HepG2 (cell line): ENCODE measurements at regions not wholly inside any gene's neighbourhood (a gene's known extent, or its start where the extent isn't known, plus 50 kb on each side); places are given as distances from the start of the nearest gene placed in this dataset.

Source experiments
- MED8 ChIP-seq: sonication (generic); formaldehyde crosslinking; IDR thresholded peaks from 2 replicates; pipeline ENCODE4 v1.8.1; 2023; ENCODE audit warnings: mild to moderate bottlenecking, missing genetic modification reagents; ENCODE audit not compliant: insufficient replicate concordance
- SRF ChIP-seq: IDR thresholded peaks from 2 replicates; pipeline ENCODE4 v1.6.1; 2011; ENCODE audit warnings: mild to moderate bottlenecking, low read depth, low read length, moderate library complexity
- SRSF4 ChIP-seq: fragments of 200-400 bp; formaldehyde crosslinking; IDR thresholded peaks from one replicate; pipeline ENCODE4 v1.6.1; 2018; ENCODE audit warnings: mild to moderate bottlenecking, low read depth, low read length, moderate library complexity; ENCODE audit not compliant: poor library complexity, severe bottlenecking
- TBP ChIP-seq: sonication (generic); formaldehyde crosslinking; IDR thresholded peaks from 2 replicates; pipeline ENCODE4 v1.5.0; 2020; ENCODE audit warnings: missing genetic modification reagents
- ZMYM4 ChIP-seq: sonication (generic); formaldehyde crosslinking; IDR thresholded peaks from 2 replicates; pipeline ENCODE4 v1.8.1; 2023; ENCODE audit warnings: mild to moderate bottlenecking, missing genetic modification reagents
- ZNF160 ChIP-seq: sonication (generic); formaldehyde crosslinking; IDR thresholded peaks from 2 replicates; pipeline ENCODE4 v1.8.0; 2022; ENCODE audit warnings: mild to moderate bottlenecking, inconsistent platforms, missing genetic modification reagents
- ZNF598 ChIP-seq: sonication (generic); formaldehyde crosslinking; IDR thresholded peaks from 2 replicates; pipeline ENCODE4 v1.5.1; 2020; ENCODE audit warnings: mild to moderate bottlenecking, missing genetic modification reagents, borderline replicate concordance
- TF ChIP-seq, protein P1 (sequence below): sonication (generic); formaldehyde crosslinking; conservative IDR thresholded peaks from 2 replicates; pipeline ENCODE4 v1.4.0; 2020; ENCODE audit warnings: missing genetic modification reagents
- TF ChIP-seq, protein P2 (sequence below): sonication (generic); formaldehyde crosslinking; IDR thresholded peaks from 2 replicates; pipeline ENCODE4 v1.9.0; 2021; ENCODE audit warnings: missing genetic modification reagents, mild to moderate bottlenecking, borderline replicate concordance
- TF ChIP-seq, protein P3 (sequence below): sonication (generic); formaldehyde crosslinking; IDR thresholded peaks from 2 replicates; pipeline ENCODE4 v1.4.0; 2020; ENCODE audit warnings: missing genetic modification reagents, borderline replicate concordance
- TF ChIP-seq, protein P4 (sequence below): sonication (generic); formaldehyde crosslinking; IDR thresholded peaks from 2 replicates; pipeline ENCODE4 v1.4.0; 2020; ENCODE audit warnings: mild to moderate bottlenecking, missing genetic modification reagents
- TF ChIP-seq, protein P5 (sequence below): sonication (generic); formaldehyde crosslinking; IDR thresholded peaks from 2 replicates; pipeline ENCODE4 v1.8.0; 2022; ENCODE audit warnings: mild to moderate bottlenecking, missing genetic modification reagents

DNA sequence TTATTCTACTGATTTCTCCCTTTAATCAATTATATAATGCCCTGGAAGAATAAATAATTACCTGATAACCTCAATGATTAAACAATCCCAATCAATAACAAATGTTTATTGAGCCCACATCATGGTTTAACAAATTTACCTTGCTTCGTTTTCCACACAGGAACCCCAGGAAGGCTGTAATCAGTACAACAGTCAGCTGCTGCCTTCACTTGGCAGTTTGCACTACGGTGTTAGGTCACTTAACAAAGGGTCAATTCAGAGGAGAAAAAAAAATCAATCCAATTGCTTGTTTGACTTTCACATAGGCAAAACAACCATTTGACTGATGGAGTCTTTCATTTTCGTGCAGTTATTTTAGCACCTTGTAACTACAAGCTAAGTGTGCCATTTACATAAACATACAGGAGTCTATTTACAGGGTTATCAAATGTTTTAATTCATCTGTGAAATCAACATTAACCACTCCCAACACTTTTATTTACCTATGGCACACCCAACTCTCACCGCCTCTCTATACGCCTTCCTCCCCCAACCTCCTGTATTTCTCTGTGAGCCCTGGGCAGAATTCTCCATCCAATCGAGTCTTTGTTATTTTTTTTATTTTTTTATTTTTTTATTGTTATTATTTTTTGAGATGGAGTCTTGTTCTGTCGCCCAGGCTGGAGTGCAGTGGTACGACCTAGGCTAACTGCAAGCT lies 140.4 kb upstream of the TAB2 start (continued):
- TF ChIP-seq, protein P1, sequence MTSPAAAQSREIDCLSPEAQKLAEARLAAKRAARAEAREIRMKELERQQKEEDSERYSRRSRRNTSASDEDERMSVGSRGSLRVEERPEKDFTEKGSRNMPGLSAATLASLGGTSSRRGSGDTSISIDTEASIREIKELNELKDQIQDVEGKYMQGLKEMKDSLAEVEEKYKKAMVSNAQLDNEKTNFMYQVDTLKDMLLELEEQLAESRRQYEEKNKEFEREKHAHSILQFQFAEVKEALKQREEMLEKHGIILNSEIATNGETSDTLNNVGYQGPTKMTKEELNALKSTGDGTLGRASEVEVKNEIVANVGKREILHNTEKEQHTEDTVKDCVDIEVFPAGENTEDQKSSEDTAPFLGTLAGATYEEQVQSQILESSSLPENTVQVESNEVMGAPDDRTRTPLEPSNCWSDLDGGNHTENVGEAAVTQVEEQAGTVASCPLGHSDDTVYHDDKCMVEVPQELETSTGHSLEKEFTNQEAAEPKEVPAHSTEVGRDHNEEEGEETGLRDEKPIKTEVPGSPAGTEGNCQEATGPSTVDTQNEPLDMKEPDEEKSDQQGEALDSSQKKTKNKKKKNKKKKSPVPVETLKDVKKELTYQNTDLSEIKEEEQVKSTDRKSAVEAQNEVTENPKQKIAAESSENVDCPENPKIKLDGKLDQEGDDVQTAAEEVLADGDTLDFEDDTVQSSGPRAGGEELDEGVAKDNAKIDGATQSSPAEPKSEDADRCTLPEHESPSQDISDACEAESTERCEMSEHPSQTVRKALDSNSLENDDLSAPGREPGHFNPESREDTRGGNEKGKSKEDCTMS = no peak
- TF ChIP-seq ZNF598 (no peak), ZNF160 (CRISPR knock-in tag) (peak; percentile 67), TBP (CRISPR knock-in tag) (no peak), MED8 (CRISPR knock-in tag) (no peak), ZMYM4 (CRISPR knock-in tag) (peak; percentile 65), SRSF4 (no peak), SRF (no peak)
- TF ChIP-seq, protein P2, sequence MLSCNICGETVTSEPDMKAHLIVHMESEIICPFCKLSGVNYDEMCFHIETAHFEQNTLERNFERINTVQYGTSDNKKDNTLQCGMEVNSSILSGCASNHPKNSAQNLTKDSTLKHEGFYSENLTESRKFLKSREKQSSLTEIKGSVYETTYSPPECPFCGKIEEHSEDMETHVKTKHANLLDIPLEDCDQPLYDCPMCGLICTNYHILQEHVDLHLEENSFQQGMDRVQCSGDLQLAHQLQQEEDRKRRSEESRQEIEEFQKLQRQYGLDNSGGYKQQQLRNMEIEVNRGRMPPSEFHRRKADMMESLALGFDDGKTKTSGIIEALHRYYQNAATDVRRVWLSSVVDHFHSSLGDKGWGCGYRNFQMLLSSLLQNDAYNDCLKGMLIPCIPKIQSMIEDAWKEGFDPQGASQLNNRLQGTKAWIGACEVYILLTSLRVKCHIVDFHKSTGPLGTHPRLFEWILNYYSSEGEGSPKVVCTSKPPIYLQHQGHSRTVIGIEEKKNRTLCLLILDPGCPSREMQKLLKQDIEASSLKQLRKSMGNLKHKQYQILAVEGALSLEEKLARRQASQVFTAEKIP (CRISPR knock-in tag) = no peak
- TF ChIP-seq, protein P3, sequence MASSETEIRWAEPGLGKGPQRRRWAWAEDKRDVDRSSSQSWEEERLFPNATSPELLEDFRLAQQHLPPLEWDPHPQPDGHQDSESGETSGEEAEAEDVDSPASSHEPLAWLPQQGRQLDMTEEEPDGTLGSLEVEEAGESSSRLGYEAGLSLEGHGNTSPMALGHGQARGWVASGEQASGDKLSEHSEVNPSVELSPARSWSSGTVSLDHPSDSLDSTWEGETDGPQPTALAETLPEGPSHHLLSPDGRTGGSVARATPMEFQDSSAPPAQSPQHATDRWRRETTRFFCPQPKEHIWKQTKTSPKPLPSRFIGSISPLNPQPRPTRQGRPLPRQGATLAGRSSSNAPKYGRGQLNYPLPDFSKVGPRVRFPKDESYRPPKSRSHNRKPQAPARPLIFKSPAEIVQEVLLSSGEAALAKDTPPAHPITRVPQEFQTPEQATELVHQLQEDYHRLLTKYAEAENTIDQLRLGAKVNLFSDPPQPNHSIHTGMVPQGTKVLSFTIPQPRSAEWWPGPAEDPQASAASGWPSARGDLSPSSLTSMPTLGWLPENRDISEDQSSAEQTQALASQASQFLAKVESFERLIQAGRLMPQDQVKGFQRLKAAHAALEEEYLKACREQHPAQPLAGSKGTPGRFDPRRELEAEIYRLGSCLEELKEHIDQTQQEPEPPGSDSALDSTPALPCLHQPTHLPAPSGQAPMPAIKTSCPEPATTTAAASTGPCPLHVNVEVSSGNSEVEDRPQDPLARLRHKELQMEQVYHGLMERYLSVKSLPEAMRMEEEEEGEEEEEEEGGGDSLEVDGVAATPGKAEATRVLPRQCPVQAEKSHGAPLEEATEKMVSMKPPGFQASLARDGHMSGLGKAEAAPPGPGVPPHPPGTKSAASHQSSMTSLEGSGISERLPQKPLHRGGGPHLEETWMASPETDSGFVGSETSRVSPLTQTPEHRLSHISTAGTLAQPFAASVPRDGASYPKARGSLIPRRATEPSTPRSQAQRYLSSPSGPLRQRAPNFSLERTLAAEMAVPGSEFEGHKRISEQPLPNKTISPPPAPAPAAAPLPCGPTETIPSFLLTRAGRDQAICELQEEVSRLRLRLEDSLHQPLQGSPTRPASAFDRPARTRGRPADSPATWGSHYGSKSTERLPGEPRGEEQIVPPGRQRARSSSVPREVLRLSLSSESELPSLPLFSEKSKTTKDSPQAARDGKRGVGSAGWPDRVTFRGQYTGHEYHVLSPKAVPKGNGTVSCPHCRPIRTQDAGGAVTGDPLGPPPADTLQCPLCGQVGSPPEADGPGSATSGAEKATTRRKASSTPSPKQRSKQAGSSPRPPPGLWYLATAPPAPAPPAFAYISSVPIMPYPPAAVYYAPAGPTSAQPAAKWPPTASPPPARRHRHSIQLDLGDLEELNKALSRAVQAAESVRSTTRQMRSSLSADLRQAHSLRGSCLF = no peak
- TF ChIP-seq, protein P4, sequence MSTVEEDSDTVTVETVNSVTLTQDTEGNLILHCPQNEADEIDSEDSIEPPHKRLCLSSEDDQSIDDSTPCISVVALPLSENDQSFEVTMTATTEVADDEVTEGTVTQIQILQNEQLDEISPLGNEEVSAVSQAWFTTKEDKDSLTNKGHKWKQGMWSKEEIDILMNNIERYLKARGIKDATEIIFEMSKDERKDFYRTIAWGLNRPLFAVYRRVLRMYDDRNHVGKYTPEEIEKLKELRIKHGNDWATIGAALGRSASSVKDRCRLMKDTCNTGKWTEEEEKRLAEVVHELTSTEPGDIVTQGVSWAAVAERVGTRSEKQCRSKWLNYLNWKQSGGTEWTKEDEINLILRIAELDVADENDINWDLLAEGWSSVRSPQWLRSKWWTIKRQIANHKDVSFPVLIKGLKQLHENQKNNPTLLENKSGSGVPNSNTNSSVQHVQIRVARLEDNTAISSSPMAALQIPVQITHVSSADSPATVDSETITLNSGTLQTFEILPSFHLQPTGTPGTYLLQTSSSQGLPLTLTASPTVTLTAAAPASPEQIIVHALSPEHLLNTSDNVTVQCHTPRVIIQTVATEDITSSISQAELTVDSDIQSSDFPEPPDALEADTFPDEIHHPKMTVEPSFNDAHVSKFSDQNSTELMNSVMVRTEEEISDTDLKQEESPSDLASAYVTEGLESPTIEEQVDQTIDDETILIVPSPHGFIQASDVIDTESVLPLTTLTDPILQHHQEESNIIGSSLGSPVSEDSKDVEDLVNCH (CRISPR knock-in tag) = no peak
- TF ChIP-seq, protein P5, sequence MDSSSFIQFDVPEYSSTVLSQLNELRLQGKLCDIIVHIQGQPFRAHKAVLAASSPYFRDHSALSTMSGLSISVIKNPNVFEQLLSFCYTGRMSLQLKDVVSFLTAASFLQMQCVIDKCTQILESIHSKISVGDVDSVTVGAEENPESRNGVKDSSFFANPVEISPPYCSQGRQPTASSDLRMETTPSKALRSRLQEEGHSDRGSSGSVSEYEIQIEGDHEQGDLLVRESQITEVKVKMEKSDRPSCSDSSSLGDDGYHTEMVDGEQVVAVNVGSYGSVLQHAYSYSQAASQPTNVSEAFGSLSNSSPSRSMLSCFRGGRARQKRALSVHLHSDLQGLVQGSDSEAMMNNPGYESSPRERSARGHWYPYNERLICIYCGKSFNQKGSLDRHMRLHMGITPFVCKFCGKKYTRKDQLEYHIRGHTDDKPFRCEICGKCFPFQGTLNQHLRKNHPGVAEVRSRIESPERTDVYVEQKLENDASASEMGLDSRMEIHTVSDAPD (CRISPR knock-in tag) = peak; percentile 59; the same call in 1 of the 2 replicates
